ENCODE measurements at regions not wholly inside any gene's neighbourhood (a gene's known extent, or its start where the extent isn't known, plus 50 kb on each side); places are given as distances from the start of the nearest gene placed in this dataset.

DNA sequence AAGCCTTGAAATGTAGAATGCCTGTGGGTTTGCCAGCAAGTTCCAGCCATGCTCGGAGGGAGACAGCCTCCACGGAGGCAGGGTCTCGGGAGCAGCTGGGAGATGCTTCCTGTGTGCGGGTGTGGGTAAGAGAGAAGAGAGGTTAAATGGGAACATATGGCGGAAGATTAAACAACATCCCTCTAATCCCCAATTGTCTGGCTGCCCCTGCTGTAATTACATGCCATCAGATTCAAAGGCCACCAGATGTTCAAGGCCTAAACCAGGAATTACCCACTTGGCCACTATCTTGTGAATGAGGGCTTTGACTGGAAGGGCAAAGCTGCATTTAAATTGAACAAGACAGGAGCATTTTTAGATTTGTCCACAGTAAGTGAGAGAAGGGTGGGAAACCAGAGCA, 81.4 kb upstream of the BACE2 start:
- no peak overlapping the region for H3K4me3 ChIP-seq (ENCODE audit: severe bottlenecking)
- TF ChIP-seq, protein P1, sequence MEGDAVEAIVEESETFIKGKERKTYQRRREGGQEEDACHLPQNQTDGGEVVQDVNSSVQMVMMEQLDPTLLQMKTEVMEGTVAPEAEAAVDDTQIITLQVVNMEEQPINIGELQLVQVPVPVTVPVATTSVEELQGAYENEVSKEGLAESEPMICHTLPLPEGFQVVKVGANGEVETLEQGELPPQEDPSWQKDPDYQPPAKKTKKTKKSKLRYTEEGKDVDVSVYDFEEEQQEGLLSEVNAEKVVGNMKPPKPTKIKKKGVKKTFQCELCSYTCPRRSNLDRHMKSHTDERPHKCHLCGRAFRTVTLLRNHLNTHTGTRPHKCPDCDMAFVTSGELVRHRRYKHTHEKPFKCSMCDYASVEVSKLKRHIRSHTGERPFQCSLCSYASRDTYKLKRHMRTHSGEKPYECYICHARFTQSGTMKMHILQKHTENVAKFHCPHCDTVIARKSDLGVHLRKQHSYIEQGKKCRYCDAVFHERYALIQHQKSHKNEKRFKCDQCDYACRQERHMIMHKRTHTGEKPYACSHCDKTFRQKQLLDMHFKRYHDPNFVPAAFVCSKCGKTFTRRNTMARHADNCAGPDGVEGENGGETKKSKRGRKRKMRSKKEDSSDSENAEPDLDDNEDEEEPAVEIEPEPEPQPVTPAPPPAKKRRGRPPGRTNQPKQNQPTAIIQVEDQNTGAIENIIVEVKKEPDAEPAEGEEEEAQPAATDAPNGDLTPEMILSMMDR (IDR thresholded peaks at IDR 0.05; ENCODE audit: poor library complexity, severe bottlenecking) = no peak
- DNase-seq (ENCODE audit: low spot score) = no peak
- no peaks in the 10 kb centered on the region for H3K4me1 ChIP-seq (ENCODE audit: insufficient read depth, poor library complexity, severe bottlenecking)
- H3K36me3 ChIP-seq (ENCODE audit: low read depth) = no peaks in the 10 kb centered on the region
- peaks cover 2% of the 10 kb centered on the region for H3K9me3 ChIP-seq (ENCODE audit: severe bottlenecking)
- ATAC-seq (ENCODE audit: low read depth) = no peak
- H3K27ac ChIP-seq (ENCODE audit: poor library complexity, severe bottlenecking) = no peak overlapping the region
- H3K27me3 ChIP-seq (ENCODE audit: insufficient read depth, poor library complexity, severe bottlenecking) = peaks cover 19% of the 10 kb centered on the region

DNA sequence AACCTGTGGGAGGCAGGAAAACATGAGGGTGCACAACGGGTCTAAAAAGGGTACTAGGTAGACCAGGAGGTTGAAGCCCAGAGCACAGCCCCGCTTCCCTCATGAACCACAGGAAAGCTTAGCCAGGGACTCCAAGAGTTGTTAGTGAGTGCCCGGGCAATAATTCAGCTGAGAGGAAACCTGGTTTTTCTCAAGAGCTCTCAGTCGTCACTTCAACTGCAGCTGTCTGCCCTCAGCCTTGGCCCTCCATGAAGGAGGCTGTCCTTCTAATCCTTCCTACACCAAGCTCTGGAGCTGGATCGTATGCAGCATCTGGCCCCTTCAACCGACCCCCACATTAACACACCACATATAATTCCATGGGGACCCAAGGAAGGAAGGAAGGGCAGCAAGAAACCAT, 77.0 kb upstream of the BACE2 start:
- TF ChIP-seq, protein P1 (IDR thresholded peaks at IDR 0.05; ENCODE audit: poor library complexity, severe bottlenecking) = no peak
- Histone ChIP-seq H3K4me3 (ENCODE audit: severe bottlenecking) (no peak overlapping the region), H3K27me3 (ENCODE audit: insufficient read depth, poor library complexity, severe bottlenecking) (peaks cover 11% of the 10 kb centered on the region), H3K4me1 (ENCODE audit: insufficient read depth, poor library complexity, severe bottlenecking) (no peaks in the 10 kb centered on the region), H3K9me3 (ENCODE audit: severe bottlenecking) (no peaks in the 10 kb centered on the region), H3K27ac (ENCODE audit: poor library complexity, severe bottlenecking) (no peak overlapping the region), H3K36me3 (ENCODE audit: low read depth) (no peaks in the 10 kb centered on the region)
- no peak for DNase-seq (ENCODE audit: low spot score)
- ATAC-seq (ENCODE audit: low read depth) = no peak

DNA sequence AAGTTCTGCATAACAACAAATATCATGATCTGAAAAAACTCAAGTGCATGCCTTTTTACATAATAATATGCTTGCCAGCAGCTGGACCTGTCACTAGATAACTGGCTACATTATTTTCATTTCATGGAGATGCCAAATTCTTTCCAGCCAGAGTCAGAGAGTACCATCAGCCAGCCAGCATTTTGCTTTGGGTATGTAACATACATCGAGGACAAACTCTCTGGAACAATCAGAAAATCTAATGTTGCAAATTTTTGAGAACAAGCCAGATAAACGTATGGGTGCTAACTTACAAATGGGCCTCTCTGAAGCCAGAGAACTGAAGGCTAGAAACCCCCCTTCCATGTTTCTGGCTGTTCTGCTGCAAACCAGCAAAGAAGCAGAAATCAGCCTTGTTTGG, 76.3 kb upstream of the BACE2 start:
- Histone ChIP-seq H3K27ac (ENCODE audit: poor library complexity, severe bottlenecking) (no peak overlapping the region), H3K9me3 (ENCODE audit: severe bottlenecking) (no peaks in the 10 kb centered on the region), H3K4me3 (ENCODE audit: severe bottlenecking) (no peak overlapping the region), H3K4me1 (ENCODE audit: insufficient read depth, poor library complexity, severe bottlenecking) (no peaks in the 10 kb centered on the region), H3K36me3 (ENCODE audit: low read depth) (no peaks in the 10 kb centered on the region), H3K27me3 (ENCODE audit: insufficient read depth, poor library complexity, severe bottlenecking) (peaks cover 11% of the 10 kb centered on the region)
- TF ChIP-seq, protein P1 (IDR thresholded peaks at IDR 0.05; ENCODE audit: poor library complexity, severe bottlenecking) = no peak
- ATAC-seq (ENCODE audit: low read depth) (no peak), DNase-seq (ENCODE audit: low spot score) (no peak)

DNA sequence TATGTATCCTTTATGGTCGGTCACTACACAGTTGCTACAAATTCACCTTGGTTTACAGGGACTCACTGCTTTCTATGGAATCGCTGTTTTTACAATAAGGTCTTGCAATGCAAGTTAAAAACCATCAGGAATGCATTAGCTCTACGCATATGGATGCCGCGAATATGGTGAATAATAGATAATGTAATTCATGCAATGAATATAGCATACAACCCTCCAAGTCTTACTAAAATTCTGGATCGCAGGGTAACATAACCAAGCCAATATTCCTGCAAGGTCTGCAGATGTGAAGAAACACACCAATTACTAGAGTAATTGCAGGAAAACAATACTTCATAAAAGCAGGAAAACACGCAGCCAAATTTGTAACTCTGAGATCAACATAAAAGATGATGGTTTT, 75.6 kb upstream of the BACE2 start:
- H3K36me3 ChIP-seq (ENCODE audit: low read depth) = no peaks in the 10 kb centered on the region

DNA sequence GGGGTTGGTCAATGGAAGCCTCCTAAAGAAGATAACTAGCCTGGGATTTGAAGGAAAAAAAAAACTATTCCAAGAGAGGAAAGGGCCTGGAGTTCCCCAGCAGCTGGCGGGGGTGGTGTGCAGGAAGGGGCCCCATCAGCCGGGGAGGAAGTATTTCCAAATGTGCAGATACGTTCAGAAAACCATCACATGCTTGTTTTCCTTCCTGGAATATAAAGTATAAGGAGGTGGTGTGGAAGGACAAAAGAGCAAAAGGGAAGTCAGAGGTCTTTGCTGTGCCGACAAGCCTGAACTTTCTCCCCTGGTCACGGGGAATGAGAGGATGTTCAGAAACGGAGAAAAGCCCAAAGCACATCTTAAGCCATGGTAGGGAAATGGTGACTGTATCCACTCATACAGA, 72.0 kb upstream of the BACE2 start:
- TF ChIP-seq, protein P1 (IDR thresholded peaks at IDR 0.05; ENCODE audit: poor library complexity, severe bottlenecking) = no peak

More for the DNA sequence above, 75.6 kb upstream of the BACE2 start:
- no peak overlapping the region for H3K4me3 ChIP-seq (ENCODE audit: severe bottlenecking)
- no peak for DNase-seq (ENCODE audit: low spot score)
- no peak for ATAC-seq (ENCODE audit: low read depth)
- no peaks in the 10 kb centered on the region for H3K9me3 ChIP-seq (ENCODE audit: severe bottlenecking)
- peaks cover 8% of the 10 kb centered on the region for H3K27me3 ChIP-seq (ENCODE audit: insufficient read depth, poor library complexity, severe bottlenecking)
- H3K4me1 ChIP-seq (ENCODE audit: insufficient read depth, poor library complexity, severe bottlenecking) = no peaks in the 10 kb centered on the region
- TF ChIP-seq, protein P1 (IDR thresholded peaks at IDR 0.05; ENCODE audit: poor library complexity, severe bottlenecking) = no peak
- no peak overlapping the region for H3K27ac ChIP-seq (ENCODE audit: poor library complexity, severe bottlenecking)

More for the DNA sequence above, 72.0 kb upstream of the BACE2 start:
- ATAC-seq (ENCODE audit: low read depth) = no peak
- DNase-seq (ENCODE audit: low spot score) = no peak
- no peak overlapping the region for H3K27ac ChIP-seq (ENCODE audit: poor library complexity, severe bottlenecking)
- H3K9me3 ChIP-seq (ENCODE audit: severe bottlenecking) = no peaks in the 10 kb centered on the region
- H3K4me1 ChIP-seq (ENCODE audit: insufficient read depth, poor library complexity, severe bottlenecking) = no peaks in the 10 kb centered on the region
- H3K4me3 ChIP-seq (ENCODE audit: severe bottlenecking) = no peak overlapping the region
- no peaks in the 10 kb centered on the region for H3K36me3 ChIP-seq (ENCODE audit: low read depth)
- H3K27me3 ChIP-seq (ENCODE audit: insufficient read depth, poor library complexity, severe bottlenecking) = peaks cover under 1% of the 10 kb centered on the region
